BLaER1 (cell line): ENCODE measurements at regions not wholly inside any gene's neighbourhood (a gene's known extent, or its start where the extent isn't known, plus 50 kb on each side); places are given as distances from the start of the nearest gene placed in this dataset.

ENCODE experiments used
- H3K27ac ChIP-seq: shearing (Covaris generic); formaldehyde crosslinking; 2 replicates; pipeline ENCODE4 v1.8.1; 2022
- H3K27me3 ChIP-seq: shearing (Covaris generic); formaldehyde crosslinking; 2 replicates; pipeline ENCODE4 v1.8.1; 2022
- H3K36me3 ChIP-seq: shearing (Covaris generic); formaldehyde crosslinking; 2 replicates; pipeline ENCODE4 v1.8.1; 2022
- H3K4me1 ChIP-seq: shearing (Covaris generic); formaldehyde crosslinking; 2 replicates; pipeline ENCODE4 v1.8.1; 2022
- H3K4me2 ChIP-seq: shearing (Covaris generic); formaldehyde crosslinking; 2 replicates; pipeline ENCODE4 v1.8.1; 2022
- H3K4me3 ChIP-seq: shearing (Covaris generic); formaldehyde crosslinking; 2 replicates; pipeline ENCODE4 v1.8.1; 2022
- H3K9ac ChIP-seq: shearing (Covaris generic); formaldehyde crosslinking; 2 replicates; pipeline ENCODE4 v1.8.1; 2022
- H3K9me3 ChIP-seq: shearing (Covaris generic); formaldehyde crosslinking; 2 replicates; pipeline ENCODE4 v1.8.1; 2022
- H4K20me1 ChIP-seq: shearing (Covaris generic); formaldehyde crosslinking; 2 replicates; pipeline ENCODE4 v1.8.1; 2022
- Cebpa-rat ChIP-seq: shearing (Covaris generic); IDR thresholded peaks from 2 replicates; pipeline ENCODE4 v1.8.1; 2022

DNA sequence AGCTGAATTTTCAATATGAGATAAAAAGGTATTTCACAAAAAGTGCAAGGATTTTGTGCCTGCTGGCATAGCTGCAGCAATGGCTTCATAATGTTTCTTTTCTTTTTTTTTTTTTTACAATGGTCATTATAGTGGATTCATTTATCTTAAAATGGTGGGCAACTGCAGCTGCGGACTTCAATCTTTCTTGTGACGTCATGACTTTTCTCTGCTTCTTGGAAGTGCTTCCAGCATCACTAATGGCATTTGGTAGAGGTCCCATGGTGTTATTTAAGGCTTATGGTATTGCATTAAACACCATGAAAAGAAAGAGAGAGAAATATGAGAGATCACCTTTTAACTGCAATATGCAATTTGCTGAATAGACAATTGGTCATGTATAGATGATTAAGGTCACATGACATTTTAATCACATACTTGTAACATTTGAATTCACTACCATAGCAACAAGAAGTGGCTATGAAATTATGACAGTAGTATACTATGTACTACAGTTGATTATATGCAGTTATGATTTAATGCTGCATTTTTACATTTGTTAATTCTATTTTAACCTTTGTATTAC lies 684.0 kb upstream of the AADAT start:
- Histone ChIP-seq H3K27ac (no peak overlapping the region), H3K36me3 (no peaks in the 10 kb centered on the region), H4K20me1 (no peaks in the 10 kb centered on the region), H3K27me3 (no peaks in the 10 kb centered on the region), H3K4me3 (no peak overlapping the region), H3K4me1 (no peaks in the 10 kb centered on the region), H3K9me3 (no peaks in the 10 kb centered on the region), H3K4me2 (no peak overlapping the region), H3K9ac (no peak overlapping the region)
- no peak for TF ChIP-seq Cebpa-rat

DNA sequence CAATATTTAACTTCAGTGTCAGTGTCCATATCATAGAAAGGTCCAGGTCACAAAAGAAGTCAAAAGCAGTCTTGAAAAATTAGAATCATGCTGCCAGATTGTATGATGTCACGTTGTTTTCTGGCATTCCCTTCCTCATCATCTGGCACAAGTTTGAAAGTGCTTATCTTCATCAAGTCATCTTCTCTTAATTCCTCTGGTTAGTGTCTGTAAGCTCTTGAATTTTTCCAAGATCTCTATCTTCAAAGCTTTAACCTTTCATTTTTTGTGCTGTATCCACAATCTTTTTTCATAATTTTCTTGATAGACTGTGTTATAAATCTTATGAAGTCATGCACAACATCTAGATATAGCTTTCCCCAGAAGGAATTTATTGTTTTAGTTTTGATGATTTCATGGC lies 682.7 kb upstream of the AADAT start:
- Histone ChIP-seq H3K27ac (no peak overlapping the region), H3K4me3 (no peak overlapping the region), H3K9ac (no peak overlapping the region), H3K9me3 (no peaks in the 10 kb centered on the region), H3K4me1 (no peaks in the 10 kb centered on the region), H3K27me3 (no peaks in the 10 kb centered on the region), H3K36me3 (no peaks in the 10 kb centered on the region), H3K4me2 (no peak overlapping the region), H4K20me1 (no peaks in the 10 kb centered on the region)
- TF ChIP-seq Cebpa-rat: no peak

DNA sequence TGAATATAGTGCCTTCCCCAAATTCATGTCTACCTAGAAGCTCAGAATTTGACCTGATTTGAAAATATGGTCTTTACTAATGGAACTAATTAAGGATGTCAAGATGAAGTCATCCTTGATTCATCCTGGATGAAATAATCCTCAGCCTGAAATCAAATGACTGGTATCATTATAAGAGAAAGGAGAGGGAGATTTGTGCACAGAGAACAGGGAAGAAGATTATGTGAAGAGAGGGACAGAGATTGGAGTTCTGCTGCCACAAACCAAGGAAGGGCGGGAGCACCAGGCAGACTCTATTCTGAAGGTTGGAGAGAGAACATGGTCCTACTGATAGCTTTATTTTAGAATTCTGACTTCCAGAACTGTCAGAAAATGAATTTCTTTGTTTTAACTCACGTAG lies 680.9 kb upstream of the AADAT start:
- Histone ChIP-seq H3K27ac (no peak overlapping the region), H3K9ac (no peak overlapping the region), H3K4me3 (no peak overlapping the region), H3K4me2 (no peak overlapping the region), H3K9me3 (no peaks in the 10 kb centered on the region), H4K20me1 (no peaks in the 10 kb centered on the region), H3K27me3 (no peaks in the 10 kb centered on the region), H3K4me1 (no peaks in the 10 kb centered on the region), H3K36me3 (no peaks in the 10 kb centered on the region)
- no peak for TF ChIP-seq Cebpa-rat

DNA sequence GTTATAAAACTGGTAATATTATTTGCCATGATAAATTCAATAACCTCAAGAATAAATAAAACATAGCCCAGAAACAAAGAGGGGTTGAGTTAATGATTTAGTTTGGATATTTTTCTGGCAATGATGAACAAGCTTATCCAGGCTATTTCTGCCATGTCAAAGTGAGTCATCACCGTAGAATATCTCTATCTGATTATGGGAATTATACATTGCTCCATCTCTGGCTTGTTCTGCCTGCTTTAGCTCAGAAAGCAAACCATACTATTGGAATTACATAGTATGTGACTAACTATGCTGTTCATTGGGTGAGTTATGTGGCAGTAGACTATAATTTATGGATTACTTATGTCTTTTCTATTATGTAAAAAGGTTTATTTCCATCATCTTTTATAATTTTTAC lies 680.1 kb upstream of the AADAT start:
- TF ChIP-seq Cebpa-rat: no peak
- Histone ChIP-seq H3K9ac (no peak overlapping the region), H4K20me1 (no peaks in the 10 kb centered on the region), H3K27me3 (no peaks in the 10 kb centered on the region), H3K27ac (no peak overlapping the region), H3K9me3 (no peaks in the 10 kb centered on the region), H3K36me3 (no peaks in the 10 kb centered on the region), H3K4me2 (no peak overlapping the region), H3K4me3 (no peak overlapping the region), H3K4me1 (no peaks in the 10 kb centered on the region)

DNA sequence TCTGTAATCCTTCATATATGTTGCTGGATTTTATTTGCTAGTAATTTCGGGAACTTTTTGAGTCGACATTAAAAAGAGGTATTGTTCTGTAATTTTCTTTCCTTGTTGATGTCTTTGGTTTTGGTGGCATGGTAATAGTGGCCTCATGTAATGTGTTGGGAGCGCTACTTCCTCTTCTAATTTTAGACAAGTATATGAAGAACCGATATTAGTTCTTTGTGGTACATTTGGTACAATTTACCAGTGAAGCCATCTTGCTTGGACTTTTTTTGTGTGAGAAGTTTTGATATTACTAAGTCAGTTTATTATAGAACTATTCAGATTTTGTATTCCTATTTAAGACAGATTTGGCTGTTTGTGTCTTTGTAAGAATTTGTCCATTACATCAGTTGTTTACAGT lies 669.2 kb upstream of the AADAT start:
- Histone ChIP-seq H3K4me3 (no peak overlapping the region), H3K27me3 (no peaks in the 10 kb centered on the region), H3K4me1 (no peaks in the 10 kb centered on the region), H3K36me3 (no peaks in the 10 kb centered on the region), H3K4me2 (no peak overlapping the region), H3K27ac (no peak overlapping the region), H3K9ac (no peak overlapping the region), H3K9me3 (peaks cover 4% of the 10 kb centered on the region; the same call in 1 of the 2 replicates), H4K20me1 (no peaks in the 10 kb centered on the region)
- no peak for TF ChIP-seq Cebpa-rat

DNA sequence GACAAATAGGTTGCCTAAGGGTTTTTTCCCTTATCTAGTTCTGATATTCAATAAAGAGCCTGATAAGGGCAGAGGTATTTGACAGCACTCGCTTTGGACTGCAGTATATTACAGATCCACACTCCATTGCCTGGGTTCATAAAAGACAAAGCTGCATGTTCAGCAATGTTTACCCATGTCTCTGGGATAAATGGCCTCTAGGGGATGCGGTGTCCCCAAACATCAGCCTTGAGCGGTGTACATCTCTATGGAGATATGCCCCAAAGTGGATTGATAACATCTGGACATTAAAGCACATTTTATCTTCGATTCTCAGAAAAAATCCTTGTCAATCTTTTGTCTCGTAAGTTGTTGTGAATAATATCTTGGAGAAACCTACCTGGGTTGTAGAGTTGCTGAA lies 660.8 kb upstream of the AADAT start:
- Histone ChIP-seq H3K36me3 (no peaks in the 10 kb centered on the region), H3K4me2 (no peak overlapping the region), H3K9me3 (peaks cover 4% of the 10 kb centered on the region; the same call in 1 of the 2 replicates), H4K20me1 (no peaks in the 10 kb centered on the region), H3K27me3 (no peaks in the 10 kb centered on the region), H3K4me1 (no peaks in the 10 kb centered on the region), H3K9ac (no peak overlapping the region), H3K27ac (no peak overlapping the region), H3K4me3 (no peak overlapping the region)
- no peak for TF ChIP-seq Cebpa-rat

- no peaks in the 10 kb centered on the region for H3K36me3 ChIP-seq
- no peaks in the 10 kb centered on the region for H3K9me3 ChIP-seq
- no peaks in the 10 kb centered on the region for H3K4me1 ChIP-seq
- no peak overlapping the region for H3K4me3 ChIP-seq
- no peaks in the 10 kb centered on the region for H3K27me3 ChIP-seq
- H3K9ac ChIP-seq: no peak overlapping the region
- no peaks in the 10 kb centered on the region for H4K20me1 ChIP-seq
- H3K4me2 ChIP-seq: no peak overlapping the region
- TF ChIP-seq Cebpa-rat: no peak
- no peak overlapping the region for H3K27ac ChIP-seq
These were observed 659.2 kb upstream of the AADAT start for GRCh38 chr4:170748975-170749374.

DNA sequence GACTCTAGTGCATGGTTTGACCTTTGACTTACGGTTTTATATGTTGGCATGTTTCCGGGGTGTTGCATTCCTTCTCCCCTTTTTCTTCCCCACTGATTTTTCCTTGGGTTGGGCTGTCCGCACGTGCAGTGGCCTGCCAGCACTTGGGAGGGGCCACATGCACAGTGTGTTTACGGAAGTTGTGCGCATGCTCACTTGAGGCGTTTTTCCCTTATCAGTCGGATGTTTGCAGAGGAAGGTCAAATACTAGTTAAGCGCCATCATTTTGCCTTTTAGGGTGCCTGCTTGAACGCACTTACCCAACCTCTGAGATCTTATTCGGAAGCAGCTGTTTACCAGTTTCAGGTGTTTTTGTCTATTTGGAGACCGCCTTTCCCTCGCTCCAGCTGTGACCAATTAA lies 653.9 kb upstream of the AADAT start:
- Histone ChIP-seq H3K4me1 (no peaks in the 10 kb centered on the region), H3K27ac (no peak overlapping the region), H3K27me3 (no peaks in the 10 kb centered on the region), H3K4me2 (no peak overlapping the region), H3K9me3 (no peaks in the 10 kb centered on the region), H4K20me1 (no peaks in the 10 kb centered on the region), H3K36me3 (no peaks in the 10 kb centered on the region), H3K4me3 (no peak overlapping the region), H3K9ac (no peak overlapping the region)
- TF ChIP-seq Cebpa-rat: no peak

DNA sequence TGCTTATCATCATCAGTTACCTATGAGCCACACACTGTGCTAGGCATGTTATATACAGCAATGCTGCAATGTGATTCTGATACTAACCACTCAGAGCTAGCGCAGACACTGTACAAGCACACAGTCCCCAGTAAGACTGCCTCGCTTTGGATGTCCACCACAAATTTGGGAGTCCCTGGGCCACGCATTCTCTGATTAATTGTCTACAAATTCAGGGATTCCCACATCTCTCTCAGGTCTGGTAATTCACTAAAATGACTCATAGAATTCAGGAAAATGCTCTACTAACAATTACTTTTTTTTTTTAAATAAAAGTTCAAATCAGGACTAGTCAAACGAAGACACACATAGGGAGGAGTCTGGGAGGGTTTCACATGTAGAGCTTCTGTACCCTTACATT lies 652.1 kb upstream of the AADAT start:
- Histone ChIP-seq H3K4me1 (no peaks in the 10 kb centered on the region), H3K4me2 (no peak overlapping the region), H3K27me3 (no peaks in the 10 kb centered on the region), H3K9me3 (no peaks in the 10 kb centered on the region), H3K4me3 (no peak overlapping the region), H4K20me1 (no peaks in the 10 kb centered on the region), H3K9ac (no peak overlapping the region), H3K36me3 (no peaks in the 10 kb centered on the region), H3K27ac (no peak overlapping the region)
- no peak for TF ChIP-seq Cebpa-rat

GRCh38 chr4:170736710-170737109 lies 647.0 kb upstream of the AADAT start:
- TF ChIP-seq Cebpa-rat: no peak
- Histone ChIP-seq H3K4me3 (no peak overlapping the region), H3K9ac (no peak overlapping the region)

GRCh38 chr4:170729897-170730296 lies 640.1 kb upstream of the AADAT start:
- no peak for TF ChIP-seq Cebpa-rat
- H4K20me1 ChIP-seq: no peaks in the 10 kb centered on the region
- no peaks in the 10 kb centered on the region for H3K9me3 ChIP-seq
- no peaks in the 10 kb centered on the region for H3K27me3 ChIP-seq
- no peak overlapping the region for H3K9ac ChIP-seq
- H3K4me2 ChIP-seq: no peak overlapping the region
- H3K36me3 ChIP-seq: no peaks in the 10 kb centered on the region
- H3K27ac ChIP-seq: no peak overlapping the region
- no peak overlapping the region for H3K4me3 ChIP-seq
- no peaks in the 10 kb centered on the region for H3K4me1 ChIP-seq

More at GRCh38 chr4:170736710-170737109, 647.0 kb upstream of the AADAT start:
- Histone ChIP-seq H3K27me3 (no peaks in the 10 kb centered on the region), H3K27ac (no peak overlapping the region), H3K9me3 (no peaks in the 10 kb centered on the region), H4K20me1 (no peaks in the 10 kb centered on the region), H3K4me2 (no peak overlapping the region), H3K36me3 (no peaks in the 10 kb centered on the region), H3K4me1 (no peaks in the 10 kb centered on the region)
